H1 (cell line): ENCODE measurements at regions not wholly inside any gene's neighbourhood (a gene's known extent, or its start where the extent isn't known, plus 50 kb on each side); places are given as distances from the start of the nearest gene placed in this dataset.
"Not testable (repeated sequence)": the region's sequence is repeated elsewhere in the genome, so short reads cannot be mapped to it uniquely, and the experiment has no call there.

Source experiments
- CTCF ChIA-PET: fragments of 300-600 bp; sonication (Branson Sonifier 250); formaldehyde crosslinking; loops from one replicate; lab custom pipeline; 2021; ENCODE audit not compliant: partially characterized antibody; lab: Charles Lee
- POLR2A ChIA-PET: fragments of 300-600 bp; sonication (Branson Sonifier 250); formaldehyde crosslinking; loops from one replicate; lab custom pipeline; 2021; ENCODE audit warnings: inconsistent platforms; ENCODE audit not compliant: partially characterized antibody; lab: Charles Lee
- DNase-seq, 2 experiments: peaks; one replicate each; pipeline versions ENCODE4 v3.0.0 to v3.0.0-alpha.2; 2010 to 2022; ENCODE audit warnings: low spot score in 2 of 2, low read depth in 1 of 2, mixed read lengths in 1 of 2
- FAIRE-seq: peaks from 2 replicates; lab custom pipeline; 2011; peaks lifted over from hg19 to GRCh38; lab: Jason Lieb, UNC
- H2AFZ ChIP-seq: 2 replicates; pipeline ENCODE4 v1.8.1; 2012; ENCODE audit warnings: low read length, inconsistent platforms
- H2AK5ac ChIP-seq: 2 replicates; pipeline ENCODE4 v1.6.1; 2013; ENCODE audit warnings: low read depth, low read length
- H2BK120ac ChIP-seq: replicated peaks from 2 replicates; pipeline ENCODE3; 2013; ENCODE audit warnings: low read depth, low read length, inconsistent platforms
- H2BK12ac ChIP-seq: 2 replicates; pipeline ENCODE4 v1.6.1; 2013; ENCODE audit warnings: low read depth, low read length
- H2BK15ac ChIP-seq: 2 replicates; pipeline ENCODE4 v1.6.1; 2013; ENCODE audit warnings: low read length
- H2BK20ac ChIP-seq: 2 replicates; pipeline ENCODE4 v1.6.1; 2013; ENCODE audit warnings: low read length
- H2BK5ac ChIP-seq: 2 replicates; pipeline ENCODE4 v1.6.1; 2013; ENCODE audit warnings: low read depth, low read length
- H3K14ac ChIP-seq: 2 replicates; pipeline ENCODE4 v1.6.1; 2013; ENCODE audit warnings: inconsistent platforms; ENCODE audit not compliant: insufficient read length
- H3K18ac ChIP-seq: 2 replicates; pipeline ENCODE4 v1.6.1; 2013; ENCODE audit warnings: low read length; ENCODE audit errors: extremely low read depth
- H3K23ac ChIP-seq: 2 replicates; pipeline ENCODE4 v1.6.1; 2013; ENCODE audit warnings: inconsistent platforms; ENCODE audit not compliant: insufficient read length
- H3K23me2 ChIP-seq: 2 replicates; pipeline ENCODE4 v1.6.1; 2013; ENCODE audit warnings: low read depth, low read length
- H3K27ac ChIP-seq: 2 replicates; pipeline ENCODE4 v1.6.1; 2011; ENCODE audit warnings: low read depth, low read length, inconsistent platforms
- H3K27me3 ChIP-seq, 4 experiments: replicated peaks in 1 of 4; 1 replicate in 1 of 4; 2 replicates in 3 of 4; pipeline versions ENCODE4 v1.6.1 to v1.8.1; 2011 to 2013; ENCODE audit warnings: low read length in 3 of 4, mild to moderate bottlenecking in 3 of 4, inconsistent platforms in 2 of 4, mixed read lengths in 2 of 4, moderate library complexity in 1 of 4; ENCODE audit not compliant: control insufficient read depth in 3 of 4, insufficient read depth in 3 of 4; ENCODE audit errors: extremely low read depth in 1 of 4
- H3K36me3 ChIP-seq, 4 experiments: 2 replicates each; pipeline versions ENCODE4 v1.6.1 to v1.8.1; 2011 to 2013; ENCODE audit warnings: mild to moderate bottlenecking in 4 of 4, low read length in 3 of 4, moderate library complexity in 2 of 4, control low read depth in 1 of 4, inconsistent platforms in 1 of 4; ENCODE audit not compliant: insufficient read depth in 4 of 4, control insufficient read depth in 2 of 4
- H3K4ac ChIP-seq: replicated peaks from 2 replicates; pipeline ENCODE3; 2013; ENCODE audit warnings: low read length, low read depth, mixed read lengths, inconsistent platforms; ENCODE audit not compliant: insufficient read length
- H3K4me1 ChIP-seq, 4 experiments: replicated peaks in 1 of 4; 1 replicate in 1 of 4; 2 replicates in 3 of 4; pipeline versions ENCODE4 v1.6.1 to v1.8.1; 2011 to 2013; ENCODE audit warnings: low read length in 3 of 4, inconsistent platforms in 2 of 4, mixed read lengths in 1 of 4; ENCODE audit not compliant: insufficient read depth in 4 of 4, control insufficient read depth in 3 of 4
- H3K4me2 ChIP-seq, 2 experiments: 2 replicates each; pipeline versions ENCODE4 v1.6.1 to v1.8.1; 2011 to 2013; ENCODE audit warnings: low read depth in 2 of 2, low read length in 2 of 2, control low read depth in 1 of 2, inconsistent platforms in 1 of 2, mild to moderate bottlenecking in 1 of 2; ENCODE audit not compliant: insufficient read depth in 1 of 2
- H3K4me3 ChIP-seq, 4 experiments: fragments of 200-600, 300-600 bp in 1 of 4; sonication (generic), shearing (Covaris generic), sonication (Bioruptor Twin) in 1 of 4; 2 replicates each; pipeline versions ENCODE4 v1.5.1 to v1.8.1; 2011 to 2016; ENCODE audit warnings: low read length in 4 of 4, low read depth in 3 of 4, control low read depth in 2 of 4, inconsistent platforms in 2 of 4, mild to moderate bottlenecking in 2 of 4, mixed read lengths in 1 of 4, moderate library complexity in 1 of 4; ENCODE audit not compliant: insufficient read depth in 2 of 4; ENCODE audit errors: extremely low read depth in 1 of 4
- H3K56ac ChIP-seq: replicated peaks from 2 replicates; pipeline ENCODE3; 2013; ENCODE audit warnings: low read depth, mild to moderate bottlenecking, mixed read lengths, low read length, inconsistent platforms; ENCODE audit not compliant: insufficient read length
- H3K79me1 ChIP-seq: 2 replicates; pipeline ENCODE4 v1.6.1; 2013; ENCODE audit warnings: low read depth, low read length, control low read depth
- H3K79me2 ChIP-seq, 2 experiments: 2 replicates each; pipeline versions ENCODE4 v1.6.1 to v1.8.1; 2012 to 2013; ENCODE audit warnings: low read length in 2 of 2, mild to moderate bottlenecking in 2 of 2, inconsistent platforms in 1 of 2; ENCODE audit not compliant: insufficient read depth in 2 of 2, control insufficient read depth in 1 of 2
- H3K9ac ChIP-seq, 4 experiments: replicated peaks in 1 of 4; 1 replicate in 1 of 4; 2 replicates in 3 of 4; pipeline versions ENCODE4 v1.6.1 to v1.8.1; 2011 to 2013; ENCODE audit warnings: low read depth in 3 of 4, low read length in 3 of 4, control low read depth in 2 of 4, mild to moderate bottlenecking in 2 of 4, moderate library complexity in 2 of 4, inconsistent platforms in 1 of 4; ENCODE audit errors: extremely low read depth in 1 of 4
- H3K9me3 ChIP-seq, 2 experiments: 2 replicates each; pipeline versions ENCODE4 v1.6.1 to v1.8.1; 2012 to 2013; ENCODE audit warnings: mild to moderate bottlenecking in 2 of 2, moderate library complexity in 2 of 2, control low read depth in 1 of 2, inconsistent platforms in 1 of 2, low read depth in 1 of 2, low read length in 1 of 2, mixed read lengths in 1 of 2; ENCODE audit not compliant: insufficient read depth in 2 of 2
- H4K20me1 ChIP-seq, 2 experiments: replicated peaks in 1 of 2; 2 replicates each; pipeline versions ENCODE3 to v1.8.1; 2011 to 2013; ENCODE audit warnings: inconsistent platforms in 2 of 2, low read length in 2 of 2, mild to moderate bottlenecking in 1 of 2; ENCODE audit not compliant: insufficient read depth in 2 of 2, control insufficient read depth in 1 of 2
- H4K5ac ChIP-seq: 2 replicates; pipeline ENCODE4 v1.6.1; 2013; ENCODE audit warnings: low read length, low read depth, mixed read lengths, inconsistent platforms; ENCODE audit not compliant: insufficient read length
- H4K8ac ChIP-seq: 2 replicates; pipeline ENCODE4 v1.8.0; 2013; ENCODE audit warnings: mild to moderate bottlenecking, moderate library complexity, low read length, inconsistent platforms; ENCODE audit not compliant: insufficient read depth; ENCODE audit errors: extremely low read depth
- H4K91ac ChIP-seq: replicated peaks from 2 replicates; pipeline ENCODE3; 2013; ENCODE audit warnings: low read length, mixed read lengths, inconsistent platforms; ENCODE audit not compliant: insufficient read length
- GABPA ChIP-seq: IDR thresholded peaks from 2 replicates; pipeline ENCODE4 v1.6.1; 2011; ENCODE audit warnings: mild to moderate bottlenecking, low read length, moderate library complexity, borderline replicate concordance; ENCODE audit not compliant: insufficient read depth
- WGBS, 2 experiments: shearing (Covaris generic) in 1 of 2; methylation state at CpG; one replicate each; pipeline versions ENCODE4 v1.1.6 to v1.1.7; 2013 to 2015; ENCODE audit warnings: low lambda C conversion rate in 2 of 2, mixed read lengths in 2 of 2, inconsistent platforms in 1 of 2, low coverage in 1 of 2, missing lambda C conversion rate in 1 of 2; ENCODE audit not compliant: insufficient replicate concordance in 2 of 2, insufficient coverage in 1 of 2, insufficient read length in 1 of 2; ENCODE audit errors: extremely low coverage in 1 of 2, missing lambda C conversion rate in 1 of 2; 5-methylcytosine and 5-hydroxymethylcytosine counted together

DNA sequence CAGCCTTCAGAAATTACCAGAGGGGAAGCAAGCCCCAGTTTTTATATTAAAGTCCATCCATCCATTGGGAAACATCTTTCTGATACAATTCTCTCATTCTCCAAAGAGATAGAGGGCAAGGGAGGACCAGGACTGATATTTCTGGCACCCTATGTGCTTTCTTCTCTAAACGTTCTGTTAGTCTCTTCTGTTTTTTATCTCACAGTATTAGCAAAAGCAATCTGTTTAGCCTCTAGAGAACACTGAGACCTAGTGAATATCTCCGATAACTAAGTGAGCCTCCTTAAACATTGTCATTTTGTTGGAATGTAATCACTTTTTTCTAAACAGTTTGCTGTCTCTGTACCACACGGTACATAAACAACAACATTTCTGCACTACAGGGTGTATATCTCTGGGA, 464.6 kb downstream of the JRKL start:
- Histone ChIP-seq H4K5ac (no peak overlapping the region), H2AK5ac (no peak overlapping the region), H3K4ac (no peak overlapping the region), H2BK15ac (no peak overlapping the region), H4K20me1 (no peaks in the 10 kb centered on the region), H2AFZ (no peak overlapping the region), H3K79me2 (no peaks in the 10 kb centered on the region), H4K8ac (no peak overlapping the region), H3K14ac (no peak overlapping the region), H3K9me3 (no peaks in the 10 kb centered on the region), H3K4me3 (no peak overlapping the region), H2BK5ac (no peak overlapping the region), H4K91ac (no peak overlapping the region), H2BK120ac (no peak overlapping the region), H2BK12ac (no peak overlapping the region), H3K27me3 (no peaks in the 10 kb centered on the region), H3K36me3 (no peaks in the 10 kb centered on the region), H3K4me2 (no peak overlapping the region), H2BK20ac (no peak overlapping the region), H3K23me2 (no peaks in the 10 kb centered on the region), H3K27ac (no peak overlapping the region), H3K23ac (no peak overlapping the region), H3K9ac (no peak overlapping the region), H3K18ac (no peak overlapping the region), H3K56ac (no peak overlapping the region), H3K79me1 (no peaks in the 10 kb centered on the region), H3K4me1 (no peaks in the 10 kb centered on the region)
- DNase-seq (no peak), FAIRE-seq (no peak)
- ChIA-PET POLR2A (no interaction called here), CTCF (no interaction called here)
- no peak for TF ChIP-seq GABPA
- WGBS, 2 experiments: 95% methylated on average over 3 of the region's 3 CpGs; no CpG with 5 or more reads in 1 of the 2 experiments

DNA sequence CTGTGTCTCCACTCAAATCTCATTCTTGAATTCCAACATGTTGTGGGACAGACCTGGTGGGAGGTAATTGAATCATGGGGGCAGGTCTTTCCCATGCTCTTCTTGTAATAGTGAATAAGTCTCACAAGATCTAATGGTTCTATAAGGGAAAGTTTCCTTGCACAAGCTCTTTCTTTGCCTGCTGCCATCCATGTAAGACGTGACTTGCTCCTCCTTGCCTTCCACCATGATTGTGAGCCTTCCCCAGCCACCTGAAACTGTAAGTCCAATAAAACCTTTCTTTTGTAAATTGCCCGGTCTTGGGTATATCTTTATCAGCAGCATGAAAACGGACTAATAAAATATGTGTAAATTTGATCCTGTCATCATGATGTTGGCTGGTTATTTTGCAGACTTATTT, 471.9 kb downstream of the JRKL start:
- H2BK5ac ChIP-seq, H3K56ac ChIP-seq, H3K27me3 ChIP-seq, H2BK12ac ChIP-seq, DNase-seq, CTCF ChIA-PET, H4K8ac ChIP-seq, POLR2A ChIA-PET, H2AK5ac ChIP-seq, FAIRE-seq, H4K5ac ChIP-seq, H3K23me2 ChIP-seq, H3K79me1 ChIP-seq, H3K4me1 ChIP-seq, H3K36me3 ChIP-seq, H3K9ac ChIP-seq, H3K4me3 ChIP-seq, H3K79me2 ChIP-seq, H2BK120ac ChIP-seq, H4K91ac ChIP-seq, H3K4ac ChIP-seq, H3K18ac ChIP-seq, H3K4me2 ChIP-seq, H3K14ac ChIP-seq, H3K23ac ChIP-seq, H2BK15ac ChIP-seq, H4K20me1 ChIP-seq, H3K27ac ChIP-seq, H2AFZ ChIP-seq, H3K9me3 ChIP-seq, H2BK20ac ChIP-seq: not testable (repeated sequence)
- WGBS, 2 experiments: 93% methylated on average over 3 of the region's 3 CpGs; no CpG with 5 or more reads in 1 of the 2 experiments
